Nucleus accumbens (tissue), 56 donors: ENCODE measurements at regions not wholly inside any gene's neighbourhood (a gene's known extent, or its start where the extent isn't known, plus 50 kb on each side); places are given as distances from the start of the nearest gene placed in this dataset.
"Not testable (repeated sequence)": the region's sequence is repeated elsewhere in the genome, so short reads cannot be mapped to it uniquely, and the experiment has no call there.

ENCODE experiments used
- DNase-seq, 56 donors: peaks; one replicate each; lab custom pipeline; 2025; lab: John Stamatoyannopoulos, UW

- DNase-seq, result no peak
These were observed 157.9 kb downstream of the LY86 start for GRCh38 chr6:6746333-6746969.

- no peak for DNase-seq
These were observed 158.4 kb downstream of the LY86 start for GRCh38 chr6:6746970-6747338.

- DNase-seq, result no peak
These were observed 158.9 kb downstream of the LY86 start for GRCh38 chr6:6747371-6747770.

GRCh38 chr6:6748001-6748400, 159.5 kb downstream of the LY86 start:
- DNase-seq, result no peak

- peak in 32 of 56 donors; percentile 10 to 73 (median 30) for DNase-seq
These were observed 161.4 kb downstream of the LY86 start for GRCh38 chr6:6749702-6750491.

GRCh38 chr6:6750594-6751265, 162.2 kb downstream of the LY86 start:
- DNase-seq, result no peak

GRCh38 chr6:6751266-6751596, 162.7 kb downstream of the LY86 start:
- no peak for DNase-seq

GRCh38 chr6:6751619-6752023, 163.1 kb downstream of the LY86 start:
- peak in 6 of 56 donors; percentile 8 to 42 (median 20) for DNase-seq

GRCh38 chr6:6752129-6752528, 163.6 kb downstream of the LY86 start:
- DNase-seq, result no peak

GRCh38 chr6:6753301-6753700, 164.8 kb downstream of the LY86 start:
- DNase-seq, result no peak

- DNase-seq, result no peak
These were observed 168.0 kb downstream of the LY86 start for GRCh38 chr6:6756526-6756925.

- no peak for DNase-seq
These were observed 170.0 kb downstream of the LY86 start for GRCh38 chr6:6758546-6758914.

- peak in 12 of 56 donors; percentile 3 to 37 (median 14) for DNase-seq
These were observed 170.6 kb downstream of the LY86 start for GRCh38 chr6:6758915-6759654.

GRCh38 chr6:6760002-6760401, 171.5 kb downstream of the LY86 start:
- no peak for DNase-seq

- DNase-seq, result not testable (repeated sequence)
These were observed 174.0 kb downstream of the LY86 start for GRCh38 chr6:6762566-6762965.

GRCh38 chr6:6764764-6765434, 176.4 kb downstream of the LY86 start:
- no peak for DNase-seq

- no peak for DNase-seq
These were observed 177.8 kb downstream of the LY86 start for GRCh38 chr6:6766230-6766905.

- no peak for DNase-seq
These were observed 180.9 kb downstream of the LY86 start for GRCh38 chr6:6769466-6769865.

GRCh38 chr6:6771224-6771945, 182.9 kb downstream of the LY86 start:
- DNase-seq, result no peak
